GM23338 (cell line): ENCODE measurements at regions not wholly inside any gene's neighbourhood (a gene's known extent, or its start where the extent isn't known, plus 50 kb on each side); places are given as distances from the start of the nearest gene placed in this dataset.

Experiments
- CREB1 ChIP-seq: fragments of 250-450 bp; sonication (Bioruptor Pico); IDR thresholded peaks from 2 replicates; pipeline ENCODE4 v1.5.0; 2020; ENCODE audit warnings: low read depth, mild to moderate bottlenecking, moderate library complexity
- EZH2phosphoT487 ChIP-seq: fragments of 200-600 bp; sonication (generic); IDR thresholded peaks from one replicate; pipeline ENCODE4 v1.8.1; 2018; ENCODE audit warnings: antibody characterized with exemption; ENCODE audit not compliant: unreplicated experiment
- JUNB ChIP-seq: IDR thresholded peaks from one replicate; pipeline ENCODE4 v1.6.1; 2016; ENCODE audit warnings: antibody characterized with exemption; ENCODE audit not compliant: unreplicated experiment
- POLR2AphosphoS5 ChIP-seq: IDR thresholded peaks from 2 replicates; pipeline ENCODE4 v1.6.1; 2016; ENCODE audit warnings: antibody characterized with exemption, low read depth
- TF ChIP-seq, protein P1 (sequence below), 2 experiments: fragments of 200-600 bp in 1 of 2; sonication (generic) in 1 of 2; conservative IDR thresholded peaks; 2 replicates each; pipeline versions ENCODE4 v1.5.1 to v1.6.1; 2016 to 2017; ENCODE audit warnings: antibody characterized with exemption in 2 of 2, low read depth in 2 of 2, mild to moderate bottlenecking in 2 of 2, moderate library complexity in 1 of 2
- TF ChIP-seq, protein P2 (sequence below): IDR thresholded peaks from 2 replicates; pipeline ENCODE4 v1.6.1; 2016; ENCODE audit warnings: antibody characterized with exemption
- TF ChIP-seq, protein P3 (sequence below): fragments of 250-450 bp; sonication (Bioruptor Pico); IDR thresholded peaks from 2 replicates; pipeline ENCODE4 v1.5.0; 2020; ENCODE audit warnings: mild to moderate bottlenecking, moderate library complexity

DNA sequence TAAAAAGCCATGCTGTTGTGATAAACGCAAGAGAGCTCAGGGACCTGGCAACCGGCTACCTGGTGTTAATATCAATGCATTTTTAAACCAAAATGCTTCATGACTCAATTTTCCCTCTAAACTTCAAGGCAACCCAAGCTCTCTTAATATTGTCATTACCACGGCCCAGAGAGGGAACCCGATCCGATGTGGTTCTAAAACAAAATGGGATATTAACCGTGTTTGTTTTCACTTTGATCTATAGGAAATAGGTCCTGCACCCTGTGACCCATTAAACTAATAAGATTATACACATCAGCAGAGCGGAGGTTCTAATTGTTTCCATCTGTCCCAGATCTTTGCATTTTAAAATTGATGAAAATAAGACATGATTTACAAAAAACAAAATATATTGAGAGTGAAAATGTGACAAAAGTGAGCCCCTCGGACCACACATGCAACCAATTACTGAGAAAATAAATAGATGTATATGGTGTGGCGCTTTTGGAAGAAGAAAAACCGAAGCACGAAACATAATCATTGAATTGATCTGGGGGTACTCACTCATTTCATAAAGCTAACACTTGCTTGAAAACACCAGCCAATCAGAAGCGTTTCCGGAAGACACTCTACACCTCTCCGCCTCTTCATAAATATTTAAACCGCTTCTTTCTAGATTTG is 290.3 kb upstream of the NFE2L3 start:
- TF ChIP-seq, protein P1, sequence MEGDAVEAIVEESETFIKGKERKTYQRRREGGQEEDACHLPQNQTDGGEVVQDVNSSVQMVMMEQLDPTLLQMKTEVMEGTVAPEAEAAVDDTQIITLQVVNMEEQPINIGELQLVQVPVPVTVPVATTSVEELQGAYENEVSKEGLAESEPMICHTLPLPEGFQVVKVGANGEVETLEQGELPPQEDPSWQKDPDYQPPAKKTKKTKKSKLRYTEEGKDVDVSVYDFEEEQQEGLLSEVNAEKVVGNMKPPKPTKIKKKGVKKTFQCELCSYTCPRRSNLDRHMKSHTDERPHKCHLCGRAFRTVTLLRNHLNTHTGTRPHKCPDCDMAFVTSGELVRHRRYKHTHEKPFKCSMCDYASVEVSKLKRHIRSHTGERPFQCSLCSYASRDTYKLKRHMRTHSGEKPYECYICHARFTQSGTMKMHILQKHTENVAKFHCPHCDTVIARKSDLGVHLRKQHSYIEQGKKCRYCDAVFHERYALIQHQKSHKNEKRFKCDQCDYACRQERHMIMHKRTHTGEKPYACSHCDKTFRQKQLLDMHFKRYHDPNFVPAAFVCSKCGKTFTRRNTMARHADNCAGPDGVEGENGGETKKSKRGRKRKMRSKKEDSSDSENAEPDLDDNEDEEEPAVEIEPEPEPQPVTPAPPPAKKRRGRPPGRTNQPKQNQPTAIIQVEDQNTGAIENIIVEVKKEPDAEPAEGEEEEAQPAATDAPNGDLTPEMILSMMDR (conservative IDR thresholded peaks at IDR 0.05; ENCODE audit: low read depth in 2 of 2), result no peak
- TF ChIP-seq CREB1 (CRISPR knock-in tag), result no peak
- TF ChIP-seq POLR2AphosphoS5, result no peak
- TF ChIP-seq JUNB, result no peak
- TF ChIP-seq, protein P2, sequence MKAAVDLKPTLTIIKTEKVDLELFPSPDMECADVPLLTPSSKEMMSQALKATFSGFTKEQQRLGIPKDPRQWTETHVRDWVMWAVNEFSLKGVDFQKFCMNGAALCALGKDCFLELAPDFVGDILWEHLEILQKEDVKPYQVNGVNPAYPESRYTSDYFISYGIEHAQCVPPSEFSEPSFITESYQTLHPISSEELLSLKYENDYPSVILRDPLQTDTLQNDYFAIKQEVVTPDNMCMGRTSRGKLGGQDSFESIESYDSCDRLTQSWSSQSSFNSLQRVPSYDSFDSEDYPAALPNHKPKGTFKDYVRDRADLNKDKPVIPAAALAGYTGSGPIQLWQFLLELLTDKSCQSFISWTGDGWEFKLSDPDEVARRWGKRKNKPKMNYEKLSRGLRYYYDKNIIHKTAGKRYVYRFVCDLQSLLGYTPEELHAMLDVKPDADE, result no peak
- TF ChIP-seq EZH2phosphoT487, result no peak
- TF ChIP-seq, protein P3, sequence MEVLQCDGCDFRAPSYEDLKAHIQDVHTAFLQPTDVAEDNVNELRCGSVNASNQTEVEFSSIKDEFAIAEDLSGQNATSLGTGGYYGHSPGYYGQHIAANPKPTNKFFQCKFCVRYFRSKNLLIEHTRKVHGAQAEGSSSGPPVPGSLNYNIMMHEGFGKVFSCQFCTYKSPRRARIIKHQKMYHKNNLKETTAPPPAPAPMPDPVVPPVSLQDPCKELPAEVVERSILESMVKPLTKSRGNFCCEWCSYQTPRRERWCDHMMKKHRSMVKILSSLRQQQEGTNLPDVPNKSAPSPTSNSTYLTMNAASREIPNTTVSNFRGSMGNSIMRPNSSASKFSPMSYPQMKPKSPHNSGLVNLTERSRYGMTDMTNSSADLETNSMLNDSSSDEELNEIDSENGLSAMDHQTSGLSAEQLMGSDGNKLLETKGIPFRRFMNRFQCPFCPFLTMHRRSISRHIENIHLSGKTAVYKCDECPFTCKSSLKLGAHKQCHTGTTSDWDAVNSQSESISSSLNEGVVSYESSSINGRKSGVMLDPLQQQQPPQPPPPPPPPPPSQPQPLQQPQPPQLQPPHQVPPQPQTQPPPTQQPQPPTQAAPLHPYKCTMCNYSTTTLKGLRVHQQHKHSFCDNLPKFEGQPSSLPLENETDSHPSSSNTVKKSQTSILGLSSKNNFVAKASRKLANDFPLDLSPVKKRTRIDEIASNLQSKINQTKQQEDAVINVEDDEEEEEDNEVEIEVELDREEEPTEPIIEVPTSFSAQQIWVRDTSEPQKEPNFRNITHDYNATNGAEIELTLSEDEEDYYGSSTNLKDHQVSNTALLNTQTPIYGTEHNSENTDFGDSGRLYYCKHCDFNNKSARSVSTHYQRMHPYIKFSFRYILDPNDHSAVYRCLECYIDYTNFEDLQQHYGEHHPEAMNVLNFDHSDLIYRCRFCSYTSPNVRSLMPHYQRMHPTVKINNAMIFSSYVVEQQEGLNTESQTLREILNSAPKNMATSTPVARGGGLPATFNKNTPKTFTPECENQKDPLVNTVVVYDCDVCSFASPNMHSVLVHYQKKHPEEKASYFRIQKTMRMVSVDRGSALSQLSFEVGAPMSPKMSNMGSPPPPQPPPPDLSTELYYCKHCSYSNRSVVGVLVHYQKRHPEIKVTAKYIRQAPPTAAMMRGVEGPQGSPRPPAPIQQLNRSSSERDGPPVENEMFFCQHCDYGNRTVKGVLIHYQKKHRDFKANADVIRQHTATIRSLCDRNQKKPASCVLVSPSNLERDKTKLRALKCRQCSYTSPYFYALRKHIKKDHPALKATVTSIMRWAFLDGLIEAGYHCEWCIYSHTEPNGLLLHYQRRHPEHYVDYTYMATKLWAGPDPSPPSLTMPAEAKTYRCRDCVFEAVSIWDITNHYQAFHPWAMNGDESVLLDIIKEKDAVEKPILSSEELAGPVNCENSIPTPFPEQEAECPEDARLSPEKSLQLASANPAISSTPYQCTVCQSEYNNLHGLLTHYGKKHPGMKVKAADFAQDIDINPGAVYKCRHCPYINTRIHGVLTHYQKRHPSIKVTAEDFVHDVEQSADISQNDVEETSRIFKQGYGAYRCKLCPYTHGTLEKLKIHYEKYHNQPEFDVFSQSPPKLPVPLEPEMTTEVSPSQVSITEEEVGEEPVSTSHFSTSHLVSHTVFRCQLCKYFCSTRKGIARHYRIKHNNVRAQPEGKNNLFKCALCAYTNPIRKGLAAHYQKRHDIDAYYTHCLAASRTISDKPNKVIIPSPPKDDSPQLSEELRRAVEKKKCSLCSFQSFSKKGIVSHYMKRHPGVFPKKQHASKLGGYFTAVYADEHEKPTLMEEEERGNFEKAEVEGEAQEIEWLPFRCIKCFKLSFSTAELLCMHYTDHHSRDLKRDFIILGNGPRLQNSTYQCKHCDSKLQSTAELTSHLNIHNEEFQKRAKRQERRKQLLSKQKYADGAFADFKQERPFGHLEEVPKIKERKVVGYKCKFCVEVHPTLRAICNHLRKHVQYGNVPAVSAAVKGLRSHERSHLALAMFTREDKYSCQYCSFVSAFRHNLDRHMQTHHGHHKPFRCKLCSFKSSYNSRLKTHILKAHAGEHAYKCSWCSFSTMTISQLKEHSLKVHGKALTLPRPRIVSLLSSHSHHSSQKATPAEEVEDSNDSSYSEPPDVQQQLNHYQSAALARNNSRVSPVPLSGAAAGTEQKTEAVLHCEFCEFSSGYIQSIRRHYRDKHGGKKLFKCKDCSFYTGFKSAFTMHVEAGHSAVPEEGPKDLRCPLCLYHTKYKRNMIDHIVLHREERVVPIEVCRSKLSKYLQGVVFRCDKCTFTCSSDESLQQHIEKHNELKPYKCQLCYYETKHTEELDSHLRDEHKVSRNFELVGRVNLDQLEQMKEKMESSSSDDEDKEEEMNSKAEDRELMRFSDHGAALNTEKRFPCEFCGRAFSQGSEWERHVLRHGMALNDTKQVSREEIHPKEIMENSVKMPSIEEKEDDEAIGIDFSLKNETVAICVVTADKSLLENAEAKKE (CRISPR knock-in tag), result no peak
